Neural cell (in vitro differentiated cells): ENCODE measurements at regions not wholly inside any gene's neighbourhood (a gene's known extent, or its start where the extent isn't known, plus 50 kb on each side); places are given as distances from the start of the nearest gene placed in this dataset.

ENCODE experiments used
- H2AFZ ChIP-seq: fragments of 200-600, 300-800 bp; sonication (generic), shearing (Covaris generic); 2 replicates; pipeline ENCODE4 v1.6.0; 2014; ENCODE audit warnings: low read depth, mild to moderate bottlenecking, antibody characterized with exemption, low read length, moderate library complexity
- H3F3A ChIP-seq: fragments of 200-600 bp; shearing (Covaris generic); 2 replicates; pipeline ENCODE4 v1.6.1; 2016; ENCODE audit warnings: mild to moderate bottlenecking, moderate library complexity, mixed read lengths, antibody characterized with exemption, low read length; ENCODE audit not compliant: insufficient read depth, poor library complexity, severe bottlenecking
- H3K27ac ChIP-seq: fragments of 200-600, 300-800 bp; sonication (generic), shearing (Covaris generic); 2 replicates; pipeline ENCODE4 v1.5.1; 2014; ENCODE audit warnings: mild to moderate bottlenecking, low read length, moderate library complexity
- H3K27me3 ChIP-seq: fragments of 300-800, 200-600 bp; sonication (generic), shearing (Covaris generic); 2 replicates; pipeline ENCODE4 v1.6.0; 2014; ENCODE audit warnings: mild to moderate bottlenecking, low read depth, low read length, moderate library complexity; ENCODE audit not compliant: insufficient read depth
- H3K36me3 ChIP-seq: fragments of 300-800, 200-600 bp; sonication (generic), shearing (Covaris generic); 2 replicates; pipeline ENCODE4 v1.5.1; 2014; ENCODE audit warnings: mild to moderate bottlenecking, antibody characterized with exemption, low read length, moderate library complexity; ENCODE audit not compliant: insufficient read depth
- H3K4me2 ChIP-seq: fragments of 300-800, 200-600 bp; sonication (generic), shearing (Covaris generic); 2 replicates; pipeline ENCODE4 v1.6.0; 2014; ENCODE audit warnings: mild to moderate bottlenecking, low read length
- H3K4me3 ChIP-seq: fragments of 300-800, 200-600 bp; sonication (generic), shearing (Covaris generic); 2 replicates; pipeline ENCODE4 v1.5.1; 2014; ENCODE audit warnings: mild to moderate bottlenecking, low read length, moderate library complexity
- H3K79me2 ChIP-seq: fragments of 200-600 bp; shearing (Covaris generic); replicated peaks from 2 replicates; pipeline ENCODE4 v1.6.0; 2014; ENCODE audit warnings: mild to moderate bottlenecking, low read length, moderate library complexity; ENCODE audit not compliant: insufficient read depth
- H3K9ac ChIP-seq: fragments of 300-800, 200-600 bp; sonication (generic), shearing (Covaris generic); 2 replicates; pipeline ENCODE4 v1.6.1; 2016; ENCODE audit warnings: mild to moderate bottlenecking, low read length, mixed read lengths
- H3K9me2 ChIP-seq: fragments of 200-600 bp; shearing (Covaris generic); 2 replicates; pipeline ENCODE4 v1.6.1; 2016; ENCODE audit warnings: mild to moderate bottlenecking, low read length, mixed read lengths; ENCODE audit not compliant: insufficient read depth
- H3K9me3 ChIP-seq: fragments of 200-600, 300-800 bp; sonication (generic), shearing (Covaris generic); 2 replicates; pipeline ENCODE4 v1.6.1; 2016; ENCODE audit warnings: mild to moderate bottlenecking, mixed run types, low read length, moderate library complexity, mixed read lengths
- H4K20me1 ChIP-seq: fragments of 200-600 bp; shearing (Covaris generic); 2 replicates; pipeline ENCODE4 v1.6.1; 2016; ENCODE audit warnings: mild to moderate bottlenecking, mixed run types; ENCODE audit not compliant: insufficient read depth
- CTCF ChIP-seq: fragments of 450-650 bp; IDR thresholded peaks from 2 replicates; pipeline ENCODE4 v1.5.1; 2014; ENCODE audit warnings: antibody characterized with exemption, mild to moderate bottlenecking, moderate library complexity; ENCODE audit not compliant: poor library complexity, severe bottlenecking
- EP300 ChIP-seq: fragments of 450-650 bp; conservative IDR thresholded peaks from 2 replicates; pipeline ENCODE4 v1.6.1; 2014; ENCODE audit warnings: antibody characterized with exemption, mild to moderate bottlenecking, moderate library complexity; ENCODE audit not compliant: poor library complexity, severe bottlenecking
- EZH2 ChIP-seq: fragments of 200-600, 300-800 bp; shearing (Covaris generic), sonication (generic); IDR thresholded peaks from 2 replicates; pipeline ENCODE4 v1.6.1; 2014; ENCODE audit warnings: antibody characterized with exemption, low read length, borderline replicate concordance, mild to moderate bottlenecking; ENCODE audit not compliant: insufficient read depth, poor library complexity, severe bottlenecking
- MXI1 ChIP-seq: fragments of 450-650 bp; conservative IDR thresholded peaks from 2 replicates; pipeline ENCODE4 v1.6.1; 2014; ENCODE audit warnings: antibody characterized with exemption, mild to moderate bottlenecking; ENCODE audit not compliant: poor library complexity, severe bottlenecking
- POLR2AphosphoS5 ChIP-seq: IDR thresholded peaks from 2 replicates; pipeline ENCODE4 v1.6.1; 2012
- RAD21 ChIP-seq: fragments of 450-650 bp; conservative IDR thresholded peaks from 2 replicates; pipeline ENCODE4 v1.6.1; 2014; ENCODE audit warnings: antibody characterized with exemption, mild to moderate bottlenecking, moderate library complexity
- REST ChIP-seq: IDR thresholded peaks from 2 replicates; pipeline ENCODE4 v1.6.1; 2012; ENCODE audit warnings: borderline replicate concordance
- SMC3 ChIP-seq: fragments of 450-650 bp; conservative IDR thresholded peaks from 2 replicates; pipeline ENCODE4 v1.6.1; 2014; ENCODE audit warnings: antibody characterized with exemption, mild to moderate bottlenecking, moderate library complexity; ENCODE audit not compliant: poor library complexity
- TAF1 ChIP-seq: IDR thresholded peaks from 2 replicates; pipeline ENCODE4 v1.6.1; 2012; ENCODE audit warnings: low read depth

- H3K9me3 ChIP-seq: no peaks in the 10 kb centered on the region
- H3K27ac ChIP-seq: no peak overlapping the region
- TF ChIP-seq RAD21: no peak
- no peak for TF ChIP-seq CTCF
- TF ChIP-seq POLR2AphosphoS5: no peak
- no peak for TF ChIP-seq EP300
- no peak for TF ChIP-seq TAF1
- no peak for TF ChIP-seq REST
- TF ChIP-seq SMC3: no peak
- no peak for TF ChIP-seq EZH2
- no peak for TF ChIP-seq MXI1
- no peaks in the 10 kb centered on the region for H3K36me3 ChIP-seq
- H3K4me2 ChIP-seq: no peak overlapping the region
- no peak overlapping the region for H3K4me3 ChIP-seq
- H2AFZ ChIP-seq: no peak overlapping the region
- H3F3A ChIP-seq: no peaks in the 10 kb centered on the region
- H4K20me1 ChIP-seq: no peaks in the 10 kb centered on the region
- no peaks in the 10 kb centered on the region for H3K9me2 ChIP-seq
- no peaks in the 10 kb centered on the region for H3K79me2 ChIP-seq
- H3K9ac ChIP-seq: no peak overlapping the region
- no peaks in the 10 kb centered on the region for H3K27me3 ChIP-seq
Observed at GRCh38 chr2:12652723-12653122, 64.0 kb upstream of the TRIB2 start.

- Histone ChIP-seq H3K79me2 (no peaks in the 10 kb centered on the region), H3K4me3 (no peak overlapping the region), H3K9ac (no peak overlapping the region), H3F3A (no peaks in the 10 kb centered on the region), H3K27me3 (no peaks in the 10 kb centered on the region), H2AFZ (no peak overlapping the region), H4K20me1 (no peaks in the 10 kb centered on the region), H3K9me3 (no peaks in the 10 kb centered on the region), H3K9me2 (no peaks in the 10 kb centered on the region), H3K4me2 (no peak overlapping the region), H3K36me3 (no peaks in the 10 kb centered on the region), H3K27ac (no peak overlapping the region)
- TF ChIP-seq EZH2: no peak
- TF ChIP-seq TAF1: no peak
- no peak for TF ChIP-seq MXI1
- no peak for TF ChIP-seq RAD21
- no peak for TF ChIP-seq EP300
- no peak for TF ChIP-seq SMC3
- TF ChIP-seq REST: no peak
- no peak for TF ChIP-seq CTCF
- TF ChIP-seq POLR2AphosphoS5: no peak
Observed at GRCh38 chr2:12657560-12657959, 59.2 kb upstream of the TRIB2 start.
